H1 (cell line): ENCODE measurements at regions not wholly inside any gene's neighbourhood (a gene's known extent, or its start where the extent isn't known, plus 50 kb on each side); places are given as distances from the start of the nearest gene placed in this dataset.

Source experiments
- CBX8 ChIP-seq: fragments of 300-800, 300-1000 bp; sonication (generic); IDR thresholded peaks from 2 replicates; pipeline ENCODE4 v1.7.1; 2016; ENCODE audit warnings: low read depth, low read length, borderline replicate concordance
- CHD7 ChIP-seq: fragments of 300-600 bp; sonication (generic); IDR thresholded peaks from 2 replicates; pipeline ENCODE4 v1.7.1; 2012; ENCODE audit warnings: low read length, moderate library complexity, mild to moderate bottlenecking, inconsistent platforms; ENCODE audit not compliant: insufficient replicate concordance

- TF ChIP-seq CHD7 (no peak), CBX8 (no peak)
Observed at GRCh38 chr11:28480406-28480805, 372.2 kb downstream of the METTL15 start (continued).
